Superior temporal gyrus (tissue), 1 donor: ENCODE measurements at regions not wholly inside any gene's neighbourhood (a gene's known extent, or its start where the extent isn't known, plus 50 kb on each side); places are given as distances from the start of the nearest gene placed in this dataset.
A peak's percentile ranks its signal among the peaks of the same experiment; 100 is the strongest.
"Not testable (repeated sequence)": the region's sequence is repeated elsewhere in the genome, so short reads cannot be mapped to it uniquely, and the experiment has no call there.

ENCODE experiments used
- DNase-seq: peaks from one replicate; pipeline ENCODE4 v3.0.0-alpha.2; 2016; ENCODE audit errors: extremely low spot score

- DNase-seq: no peak
These were observed 1840.1 kb upstream of the RAG2 start for GRCh38 chr11:38438091-38438490.

GRCh38 chr11:38425578-38425977 is 1827.5 kb upstream of the RAG2 start:
- no peak for DNase-seq

- no peak for DNase-seq
These were observed 1825.0 kb upstream of the RAG2 start for GRCh38 chr11:38423042-38423441.

- peak; percentile 16 for DNase-seq
These were observed 1818.1 kb upstream of the RAG2 start for GRCh38 chr11:38416141-38416540.

GRCh38 chr11:38411149-38411548 is 1813.1 kb upstream of the RAG2 start:
- DNase-seq: no peak

GRCh38 chr11:38402063-38402462 is 1804.0 kb upstream of the RAG2 start:
- DNase-seq: no peak

- no peak for DNase-seq
These were observed 1794.1 kb upstream of the RAG2 start for GRCh38 chr11:38392176-38392575.

GRCh38 chr11:38384568-38384967 is 1786.5 kb upstream of the RAG2 start:
- no peak for DNase-seq

- no peak for DNase-seq
These were observed 1767.2 kb upstream of the RAG2 start for GRCh38 chr11:38365274-38365673.

- DNase-seq: no peak
These were observed 1758.2 kb upstream of the RAG2 start for GRCh38 chr11:38356255-38356654.

- DNase-seq: no peak
These were observed 1747.2 kb upstream of the RAG2 start for GRCh38 chr11:38345286-38345685.

GRCh38 chr11:38341612-38342011 is 1743.6 kb upstream of the RAG2 start:
- not testable (repeated sequence) for DNase-seq

GRCh38 chr11:38339835-38340440 is 1741.9 kb upstream of the RAG2 start:
- DNase-seq: no peak

GRCh38 chr11:38338022-38338421 is 1740.0 kb upstream of the RAG2 start:
- DNase-seq: not testable (repeated sequence)

GRCh38 chr11:38332046-38332445 is 1734.0 kb upstream of the RAG2 start:
- DNase-seq: no peak

GRCh38 chr11:38330578-38330977 is 1732.5 kb upstream of the RAG2 start:
- DNase-seq: no peak

GRCh38 chr11:38323961-38324761 is 1726.1 kb upstream of the RAG2 start:
- no peak for DNase-seq

GRCh38 chr11:38315151-38315550 is 1717.1 kb upstream of the RAG2 start:
- DNase-seq: no peak

GRCh38 chr11:38307455-38307854 is 1709.4 kb upstream of the RAG2 start:
- no peak for DNase-seq

GRCh38 chr11:38305682-38306081 is 1707.6 kb upstream of the RAG2 start:
- DNase-seq: no peak

GRCh38 chr11:38304926-38305325 is 1706.9 kb upstream of the RAG2 start:
- no peak for DNase-seq

- no peak for DNase-seq
These were observed 1704.5 kb upstream of the RAG2 start for GRCh38 chr11:38302564-38302963.

GRCh38 chr11:38300570-38300969 is 1702.5 kb upstream of the RAG2 start:
- DNase-seq: no peak
